WTC11 (cell line): ENCODE measurements at regions not wholly inside any gene's neighbourhood (a gene's known extent, or its start where the extent isn't known, plus 50 kb on each side); places are given as distances from the start of the nearest gene placed in this dataset.

Experiments
- ATAC-seq: fragments of 200-7000 bp; cut with Tn5 transposase; 2 replicates; pipeline ENCODE4 v1.10.0; 2021; ENCODE audit warnings: mild to moderate bottlenecking, moderate library complexity
- CTCF ChIA-PET: fragments of 300-600 bp; sonication (Branson Sonifier 250); formaldehyde crosslinking; loops from one replicate; lab custom pipeline; 2021; ENCODE audit warnings: antibody characterized with exemption; lab: Charles Lee
- POLR2A ChIA-PET: fragments of 350-600 bp; sonication (Branson Sonifier 250); formaldehyde crosslinking; loops from one replicate; lab custom pipeline; 2021; ENCODE audit warnings: antibody characterized with exemption; lab: Charles Lee
- DNase-seq: peaks from one replicate; pipeline ENCODE4 v3.0.0; 2021; ENCODE audit warnings: low spot score
- H3K27ac Mint-ChIP-seq: 2 replicates; pipeline ENCODE4 v1.8.0; 2021; ENCODE audit warnings: mixed read lengths
- H3K27me3 Mint-ChIP-seq: 2 replicates; pipeline ENCODE4 v1.8.0; 2021; ENCODE audit warnings: low read depth, mild to moderate bottlenecking, moderate library complexity, mixed read lengths
- H3K36me3 Mint-ChIP-seq: 2 replicates; pipeline ENCODE4 v1.8.0; 2021; ENCODE audit warnings: mixed read lengths
- H3K4me1 Mint-ChIP-seq: 2 replicates; pipeline ENCODE4 v1.8.0; 2022; ENCODE audit warnings: mixed read lengths
- H3K4me3 Mint-ChIP-seq: 2 replicates; pipeline ENCODE4 v1.8.0; 2021; ENCODE audit warnings: mild to moderate bottlenecking, moderate library complexity, mixed read lengths
- H3K9me3 Mint-ChIP-seq: 2 replicates; pipeline ENCODE4 v1.8.0; 2021; ENCODE audit warnings: mixed read lengths
- AR ChIP-seq: fragments of 250-450 bp; sonication (Bioruptor Pico); IDR thresholded peaks from 2 replicates; pipeline ENCODE4 v1.9.0; 2021; ENCODE audit warnings: mild to moderate bottlenecking
- CREB1 ChIP-seq: sonication (generic); formaldehyde crosslinking; IDR thresholded peaks from 2 replicates; pipeline ENCODE4 v1.8.0; 2023; ENCODE audit warnings: mild to moderate bottlenecking, missing genetic modification reagents
- E2F1 ChIP-seq: sonication (generic); formaldehyde crosslinking; IDR thresholded peaks from 2 replicates; pipeline ENCODE4 v1.8.0; 2022; ENCODE audit warnings: mild to moderate bottlenecking, missing genetic modification reagents
- ESRRA ChIP-seq: sonication (generic); formaldehyde crosslinking; IDR thresholded peaks from 2 replicates; pipeline ENCODE4 v1.8.1; 2022; ENCODE audit warnings: mild to moderate bottlenecking, missing genetic modification reagents, borderline replicate concordance
- FOXJ3 ChIP-seq: sonication (generic); formaldehyde crosslinking; IDR thresholded peaks from 2 replicates; pipeline ENCODE4 v1.9.0; 2021; ENCODE audit warnings: missing genetic modification reagents, mild to moderate bottlenecking, borderline replicate concordance
- FOXK1 ChIP-seq: sonication (generic); formaldehyde crosslinking; IDR thresholded peaks from 2 replicates; pipeline ENCODE4 v1.8.0; 2022; ENCODE audit warnings: mild to moderate bottlenecking, moderate library complexity, missing genetic modification reagents
- FOXP1 ChIP-seq: sonication (generic); formaldehyde crosslinking; IDR thresholded peaks from 2 replicates; pipeline ENCODE4 v1.8.0; 2022; ENCODE audit warnings: missing genetic modification reagents, mild to moderate bottlenecking, moderate library complexity, borderline replicate concordance
- HMGA2 ChIP-seq: fragments of 250-450 bp; sonication (Bioruptor Pico); IDR thresholded peaks from 2 replicates; pipeline ENCODE4 v1.4.0; 2021; ENCODE audit warnings: mild to moderate bottlenecking, moderate library complexity
- HMGXB4 ChIP-seq: sonication (generic); formaldehyde crosslinking; IDR thresholded peaks from 2 replicates; pipeline ENCODE4 v1.8.1; 2023; ENCODE audit warnings: mild to moderate bottlenecking, moderate library complexity, missing genetic modification reagents
- IRF1 ChIP-seq: sonication (generic); formaldehyde crosslinking; IDR thresholded peaks from 2 replicates; pipeline ENCODE4 v1.8.0; 2023; ENCODE audit warnings: missing genetic modification reagents
- KAT7 ChIP-seq: sonication (generic); formaldehyde crosslinking; IDR thresholded peaks from 2 replicates; pipeline ENCODE4 v1.8.1; 2023; ENCODE audit warnings: missing genetic modification reagents, mild to moderate bottlenecking, borderline replicate concordance
- MAX ChIP-seq: sonication (generic); formaldehyde crosslinking; IDR thresholded peaks from 2 replicates; pipeline ENCODE4 v1.8.0; 2022; ENCODE audit warnings: mild to moderate bottlenecking, missing genetic modification reagents
- MLX ChIP-seq: sonication (generic); formaldehyde crosslinking; IDR thresholded peaks from 2 replicates; pipeline ENCODE4 v1.8.1; 2023; ENCODE audit warnings: mild to moderate bottlenecking, missing genetic modification reagents, moderate library complexity
- MYBL2 ChIP-seq: sonication (generic); formaldehyde crosslinking; IDR thresholded peaks from 2 replicates; pipeline ENCODE4 v1.8.1; 2023; ENCODE audit warnings: mild to moderate bottlenecking, moderate library complexity, missing genetic modification reagents
- PRRX2 ChIP-seq: fragments of 250-450 bp; sonication (Bioruptor Pico); IDR thresholded peaks from 2 replicates; pipeline ENCODE4 v1.8.0; 2021; ENCODE audit warnings: mild to moderate bottlenecking
- RORB ChIP-seq: fragments of 250-450 bp; sonication (Bioruptor Pico); IDR thresholded peaks from 2 replicates; pipeline ENCODE4 v1.9.0; 2021; ENCODE audit warnings: mild to moderate bottlenecking
- SMAD3 ChIP-seq: sonication (generic); formaldehyde crosslinking; IDR thresholded peaks from 2 replicates; pipeline ENCODE4 v1.8.0; 2022; ENCODE audit warnings: missing genetic modification reagents, mild to moderate bottlenecking, borderline replicate concordance
- SOX15 ChIP-seq: fragments of 250-450 bp; sonication (Bioruptor Pico); IDR thresholded peaks from 2 replicates; pipeline ENCODE4 v1.9.0; 2021; ENCODE audit warnings: mild to moderate bottlenecking
- TEAD4 ChIP-seq: sonication (generic); formaldehyde crosslinking; IDR thresholded peaks from 2 replicates; pipeline ENCODE4 v1.8.0; 2022; ENCODE audit warnings: mild to moderate bottlenecking, missing genetic modification reagents
- TP53 ChIP-seq: sonication (generic); formaldehyde crosslinking; IDR thresholded peaks from 2 replicates; pipeline ENCODE4 v1.8.1; 2023; ENCODE audit warnings: mild to moderate bottlenecking, missing genetic modification reagents
- USF2 ChIP-seq: sonication (generic); formaldehyde crosslinking; IDR thresholded peaks from 2 replicates; pipeline ENCODE4 v1.8.1; 2023; ENCODE audit warnings: mild to moderate bottlenecking, missing genetic modification reagents, moderate library complexity
- ZNF138 ChIP-seq: sonication (generic); formaldehyde crosslinking; conservative IDR thresholded peaks from 2 replicates; pipeline ENCODE4 v1.8.1; 2022; ENCODE audit warnings: mild to moderate bottlenecking, moderate library complexity, missing genetic modification reagents
- ZNF219 ChIP-seq: sonication (generic); formaldehyde crosslinking; IDR thresholded peaks from 2 replicates; pipeline ENCODE4 v1.8.0; 2023; ENCODE audit warnings: missing genetic modification reagents, mild to moderate bottlenecking, borderline replicate concordance
- ZNF232 ChIP-seq: sonication (generic); formaldehyde crosslinking; IDR thresholded peaks from 2 replicates; pipeline ENCODE4 v1.8.0; 2022; ENCODE audit warnings: mild to moderate bottlenecking, missing genetic modification reagents
- ZNF425 ChIP-seq: fragments of 250-450 bp; sonication (Bioruptor Pico); conservative IDR thresholded peaks from 2 replicates; pipeline ENCODE4 v1.9.0; 2021; ENCODE audit warnings: mild to moderate bottlenecking

- no peak for TF ChIP-seq IRF1
Measured at GRCh38 chr21:35489389-35489980, 440.4 kb upstream of the RUNX1 start (continued).

- H3K4me1 Mint-ChIP-seq, result no peaks in the 10 kb centered on the region
- 0 out of 2 replicates have a peak, but pooled peaks cover 4% of the 10 kb centered on the region for H3K9me3 Mint-ChIP-seq
- H3K4me3 Mint-ChIP-seq, result no peak overlapping the region
- POLR2A ChIA-PET, result no interaction called here
- ATAC-seq (no peak), DNase-seq (no peak)
- CTCF ChIA-PET, result interaction anchor here (1.4 kb wide), 1 partner anchor 15 kb away, joined by 3 read pairs; no protein-coding TSS in a partner anchor
- H3K27ac Mint-ChIP-seq, result no peak overlapping the region
- TF ChIP-seq ESRRA (CRISPR knock-in tag), result no peak
- no peak for TF ChIP-seq AR (CRISPR knock-in tag)
- TF ChIP-seq TP53 (CRISPR knock-in tag), result no peak
- TF ChIP-seq HMGA2 (CRISPR knock-in tag), result no peak
- TF ChIP-seq TEAD4 (CRISPR knock-in tag), result no peak
- TF ChIP-seq FOXJ3 (CRISPR knock-in tag), result no peak
- no peak for TF ChIP-seq SMAD3
- no peak for TF ChIP-seq RORB (CRISPR knock-in tag)
- TF ChIP-seq MLX, result no peak
- H3K36me3 Mint-ChIP-seq, result no peaks in the 10 kb centered on the region
- H3K27me3 Mint-ChIP-seq, result peaks cover 3% of the 10 kb centered on the region; the same call in 1 of the 2 replicates
Measured at GRCh38 chr21:35488946-35489345, 439.8 kb upstream of the RUNX1 start.

GRCh38 chr21:35485364-35485763, 436.3 kb upstream of the RUNX1 start:
- Mint-ChIP-seq H3K9me3 (peaks cover 11% of the 10 kb centered on the region), H3K4me1 (no peaks in the 10 kb centered on the region), H3K27ac (no peak overlapping the region), H3K4me3 (no peak overlapping the region), H3K36me3 (peaks cover 3% of the 10 kb centered on the region; the same call in 1 of the 2 replicates), H3K27me3 (peaks cover 3% of the 10 kb centered on the region; the same call in 1 of the 2 replicates)
- ATAC-seq (no peak), DNase-seq (no peak)
- ChIA-PET CTCF (no interaction called here), POLR2A (no interaction called here)
- TF ChIP-seq HMGXB4 (no peak), FOXP1 (CRISPR knock-in tag) (no peak), ZNF232 (CRISPR knock-in tag) (no peak), MAX (CRISPR knock-in tag) (no peak), FOXK1 (no peak), ZNF219 (no peak), ZNF138 (CRISPR knock-in tag) (no peak), CREB1 (CRISPR knock-in tag) (no peak), MYBL2 (no peak), ZNF425 (CRISPR knock-in tag) (no peak), E2F1 (CRISPR knock-in tag) (no peak), PRRX2 (CRISPR knock-in tag) (no peak), USF2 (CRISPR knock-in tag) (no peak), KAT7 (CRISPR knock-in tag) (no peak), SOX15 (CRISPR knock-in tag) (no peak)
